Heart left ventricle (tissue), 16 donors: ENCODE measurements at regions not wholly inside any gene's neighbourhood (a gene's known extent, or its start where the extent isn't known, plus 50 kb on each side); places are given as distances from the start of the nearest gene placed in this dataset.

Experiments
- ATAC-seq, 4 donors: fragments of 200-7000 bp; cut with Tn5 transposase; one replicate each; pipeline ENCODE4 v1.9.1; 2020 to 2022; ENCODE audit warnings: moderate library complexity in 4 of 4, mild to moderate bottlenecking in 3 of 4, moderate number of reproducible peaks in 1 of 4
- DNase-seq, 5 donors: peaks; one replicate each; pipeline ENCODE4 v3.0.0-alpha.2; 2020
- H3K27ac ChIP-seq, 12 donors: fragments of 200-600 bp; sonication (generic) in 4 of 12; one replicate each; pipeline versions ENCODE4 v1.5.0 to v1.8.0; 2016 to 2022; ENCODE audit warnings: mild to moderate bottlenecking in 2 of 12
- H3K27me3 ChIP-seq, 9 donors: fragments of 200-600 bp; sonication (generic) in 2 of 9; one replicate each; pipeline versions ENCODE4 v1.5.1 to v1.8.0; 2016 to 2022; ENCODE audit warnings: mild to moderate bottlenecking in 3 of 9
- H3K36me3 ChIP-seq, 9 donors: fragments of 200-600 bp; sonication (generic) in 2 of 9; one replicate each; pipeline versions ENCODE4 v1.5.0 to v1.8.0; 2018 to 2022; ENCODE audit warnings: mild to moderate bottlenecking in 2 of 9
- H3K4me1 ChIP-seq, 12 donors: fragments of 200-600 bp; sonication (generic) in 4 of 12; one replicate each; pipeline versions ENCODE4 v1.5.0 to v1.8.0; 2016 to 2022; ENCODE audit warnings: mild to moderate bottlenecking in 3 of 12
- H3K4me3 ChIP-seq, 12 donors: fragments of 200-600 bp; sonication (generic) in 4 of 12; one replicate each; pipeline versions ENCODE4 v1.5.0 to v1.8.0; 2017 to 2022; ENCODE audit warnings: mild to moderate bottlenecking in 9 of 12, moderate library complexity in 4 of 12
- H3K9me3 ChIP-seq, 12 donors: fragments of 200-600 bp; sonication (generic) in 4 of 12; one replicate each; pipeline versions ENCODE4 v1.5.0 to v1.8.0; 2016 to 2022; ENCODE audit warnings: mild to moderate bottlenecking in 1 of 12
- POLR2A ChIP-seq, 2 donors: fragments of 450-650 bp; IDR thresholded peaks; one replicate each; pipeline ENCODE4 v1.6.1; 2017; ENCODE audit warnings: antibody characterized with exemption in 2 of 2, mild to moderate bottlenecking in 2 of 2, moderate library complexity in 2 of 2
- whole genome bisulfite sequencing, 4 donors: extraction: QIAGEN DNeasy Blood & Tissue Kit in 2 of 4; methylation state at CpG; one replicate each; pipeline versions ENCODE4 v1.1.5 to v1.1.7; 2013 to 2018; 5-methylcytosine and 5-hydroxymethylcytosine counted together
- intact Hi-C, 10 donors: fragments of 100-400 bp; cut with DNase I; formaldehyde crosslinking; loops; one replicate each; pipeline versions ENCODE4 v1.11.1 to v1.14.2; 2022
- TF ChIP-seq, protein P1 (sequence below), 12 donors: fragments of 200-600 bp; sonication (generic) in 4 of 12; IDR thresholded peaks; one replicate each; pipeline versions ENCODE4 v1.5.0 to v1.8.0; 2018 to 2022; ENCODE audit warnings: antibody characterized with exemption in 12 of 12, mild to moderate bottlenecking in 5 of 12
- donor health status: ischemic (EF 13 %, LVEDD 7.1; RV severe dilation, severe dysfunction).
- donor health status: healthy with polysubstance abuse.
- donor health status: DM: no; HTN: yes; CAD: no.
- donor health status: DM: no; HTN: no; CAD: no.
- donor health status: ischemic (EF 25% LVEDD 6.9; RV normal size, moderate dysfunction).
- donor health status: ischemic (EF 25% LVEDD 5.7; RV mildly dilated, moderate dysfunction).
- donor health status: healthy.
- donor health status: DM: yes; HTN: yes; CAD: no.
- donor health status: ischemic (EF 35%, LVEDD 5.7; RV mildly dilated, moderate dysfunction).
- donor health status: nonischemic (EF 11% LVEDD 7.7; RV severe dilation, severe dysfunction).
- donor health status: DM: yes; HTN: yes; CAD: no.
- donor health status: PGD.
- donor health status: ischemic (EF 29% LVEDD 5.4; RV normal size, mild dysfunction).
- donor health status: nonischemic (EF 23%, LVEDD 6.1; RV moderate dilation, normal function).

- no peaks in the 10 kb centered on the region for H3K9me3 ChIP-seq
- H3K36me3 ChIP-seq = peaks cover 0 to 90% (median 78%) of the 10 kb centered on the region in 9 donors
- H3K27ac ChIP-seq = no peak overlapping the region
- DNase-seq = no peak
- no peak overlapping the region for H3K4me3 ChIP-seq
- ATAC-seq = peak in 2 of 4 donors; percentile 49 to 58
- H3K27me3 ChIP-seq = no peaks in the 10 kb centered on the region
- H3K4me1 ChIP-seq = peaks cover 0 to 10% (median 0%) of the 10 kb centered on the region in 12 donors
- intact Hi-C loops = no loop called here
- TF ChIP-seq, protein P1, sequence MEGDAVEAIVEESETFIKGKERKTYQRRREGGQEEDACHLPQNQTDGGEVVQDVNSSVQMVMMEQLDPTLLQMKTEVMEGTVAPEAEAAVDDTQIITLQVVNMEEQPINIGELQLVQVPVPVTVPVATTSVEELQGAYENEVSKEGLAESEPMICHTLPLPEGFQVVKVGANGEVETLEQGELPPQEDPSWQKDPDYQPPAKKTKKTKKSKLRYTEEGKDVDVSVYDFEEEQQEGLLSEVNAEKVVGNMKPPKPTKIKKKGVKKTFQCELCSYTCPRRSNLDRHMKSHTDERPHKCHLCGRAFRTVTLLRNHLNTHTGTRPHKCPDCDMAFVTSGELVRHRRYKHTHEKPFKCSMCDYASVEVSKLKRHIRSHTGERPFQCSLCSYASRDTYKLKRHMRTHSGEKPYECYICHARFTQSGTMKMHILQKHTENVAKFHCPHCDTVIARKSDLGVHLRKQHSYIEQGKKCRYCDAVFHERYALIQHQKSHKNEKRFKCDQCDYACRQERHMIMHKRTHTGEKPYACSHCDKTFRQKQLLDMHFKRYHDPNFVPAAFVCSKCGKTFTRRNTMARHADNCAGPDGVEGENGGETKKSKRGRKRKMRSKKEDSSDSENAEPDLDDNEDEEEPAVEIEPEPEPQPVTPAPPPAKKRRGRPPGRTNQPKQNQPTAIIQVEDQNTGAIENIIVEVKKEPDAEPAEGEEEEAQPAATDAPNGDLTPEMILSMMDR (IDR thresholded peaks at IDR 0.05) = no peak
- TF ChIP-seq POLR2A (IDR thresholded peaks at IDR 0.05) = no peak
- WGBS, 4 donors = 55 to 64% (median 58%) methylated on average over 3 of the region's 3 CpGs
Observed at GRCh38 chr6:144534180-144534579, 249.0 kb downstream of the UTRN start.

- DNase-seq (no peak), ATAC-seq (no peak)
- Histone ChIP-seq H3K4me3 (no peak overlapping the region), H3K27me3 (no peaks in the 10 kb centered on the region), H3K27ac (no peak overlapping the region), H3K4me1 (peaks cover 0 to 10% (median 0%) of the 10 kb centered on the region in 12 donors), H3K9me3 (no peaks in the 10 kb centered on the region), H3K36me3 (peaks cover 0 to 90% (median 78%) of the 10 kb centered on the region in 9 donors)
- TF ChIP-seq, protein P1 (IDR thresholded peaks at IDR 0.05) = no peak
- no peak for TF ChIP-seq POLR2A (IDR thresholded peaks at IDR 0.05)
- intact Hi-C loops = no loop called here
- 92 to 98% (median 94%) methylated on average over 2 of the region's 2 CpGs for WGBS, 4 donors
Observed at GRCh38 chr6:144535630-144536029, 250.5 kb downstream of the UTRN start.

DNA sequence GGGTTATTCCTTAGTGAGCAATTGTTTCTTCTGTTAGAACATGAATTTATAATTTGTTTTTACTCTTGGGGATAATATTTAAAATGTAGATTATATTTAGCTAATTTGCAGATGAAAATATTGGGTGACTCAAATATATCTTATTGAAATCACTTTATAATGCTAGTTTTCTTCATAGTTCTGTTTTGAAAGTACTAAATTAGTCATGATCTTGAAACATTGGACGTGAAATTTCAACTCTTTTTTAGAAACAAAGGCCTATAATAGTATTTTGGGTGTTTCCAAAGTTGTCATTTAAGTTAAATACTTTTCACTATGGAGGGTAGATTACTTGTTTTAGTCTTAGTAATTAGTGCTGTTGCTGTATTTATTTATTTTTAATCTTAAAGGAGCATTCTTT lies 250.9 kb downstream of the UTRN start:
- no peaks in the 10 kb centered on the region for H3K9me3 ChIP-seq
- no peak for ATAC-seq
- no peak overlapping the region for H3K4me3 ChIP-seq
- intact Hi-C loops = no loop called here
- DNase-seq = no peak
- H3K27me3 ChIP-seq = no peaks in the 10 kb centered on the region
- 83 to 91% (median 90%) methylated on average over 1 of the region's 1 CpG for WGBS, 4 donors
- peaks cover 0 to 90% (median 78%) of the 10 kb centered on the region in 9 donors for H3K36me3 ChIP-seq
- H3K27ac ChIP-seq = no peak overlapping the region
- no peak for TF ChIP-seq POLR2A (IDR thresholded peaks at IDR 0.05)
- TF ChIP-seq, protein P1 (IDR thresholded peaks at IDR 0.05) = no peak
- peaks cover 0 to 10% (median 0%) of the 10 kb centered on the region in 12 donors for H3K4me1 ChIP-seq

DNA sequence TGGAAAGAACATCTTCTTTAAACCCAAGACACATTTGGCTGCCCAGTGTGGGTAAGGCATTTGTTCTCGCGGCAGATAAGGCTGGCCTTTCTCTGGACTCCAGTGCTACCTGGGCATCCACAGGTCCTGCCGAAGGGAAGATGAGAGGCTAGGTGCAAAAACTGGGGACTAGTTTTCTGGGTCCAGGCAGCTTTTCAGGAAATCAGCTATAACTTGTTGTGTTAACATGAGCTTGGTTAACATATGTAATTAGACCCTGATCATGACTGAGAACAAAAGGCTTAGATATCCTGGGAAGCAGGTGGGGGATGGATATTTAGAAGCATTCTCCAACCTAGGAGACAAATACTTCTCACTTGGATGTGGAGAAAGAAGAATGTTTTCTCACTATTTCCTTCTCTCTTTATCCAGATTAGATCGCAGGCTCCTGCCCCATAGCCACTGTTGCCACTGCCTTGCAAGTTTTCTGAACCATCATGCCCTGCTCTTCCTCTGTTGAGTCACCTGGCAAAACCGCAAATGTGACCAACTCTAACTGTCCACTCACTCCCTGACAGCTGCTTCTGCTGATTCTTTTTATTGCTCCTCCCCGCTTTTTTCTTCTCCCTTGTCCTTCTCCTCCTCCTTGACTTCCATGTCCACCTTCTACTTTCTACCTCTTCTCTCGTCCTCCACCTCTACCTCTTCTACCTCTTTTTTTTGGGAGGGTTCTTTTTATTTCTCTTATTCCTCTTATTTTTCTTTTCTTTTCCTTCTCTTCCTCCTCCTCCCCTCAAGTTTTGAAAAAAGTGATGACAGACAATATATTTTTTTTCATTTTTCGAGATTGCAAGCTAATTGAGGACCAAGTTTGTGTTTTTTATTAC lies 258.1 kb downstream of the UTRN start:
- intact Hi-C loops = no loop called here
- Histone ChIP-seq H3K4me3 (no peak overlapping the region), H3K9me3 (no peaks in the 10 kb centered on the region), H3K36me3 (peaks cover 0 to 100% (median 83%) of the 10 kb centered on the region in 9 donors), H3K27ac (no peak overlapping the region), H3K4me1 (no peaks in the 10 kb centered on the region), H3K27me3 (no peaks in the 10 kb centered on the region)
- TF ChIP-seq, protein P1 (IDR thresholded peaks at IDR 0.05) = no peak
- TF ChIP-seq POLR2A (IDR thresholded peaks at IDR 0.05) = no peak
- WGBS, 4 donors = 90 to 92% (median 91%) methylated on average over 8 of the region's 8 CpGs
- ATAC-seq (no peak), DNase-seq (no peak)
